Stimulated activated naive CD8-positive, alpha-beta T cell treated with anti-CD3 and anti-CD28 coated beads, Interleukin-15, Interleukin-2, amounts not matched to agents 100 ng/mL and 50 ng/mL, for 24 hours (primary cell): ENCODE measurements at regions not wholly inside any gene's neighbourhood (a gene's known extent, or its start where the extent isn't known, plus 50 kb on each side); places are given as distances from the start of the nearest gene placed in this dataset.

ENCODE experiments used
- H3K27ac Mint-ChIP-seq: one replicate; pipeline ENCODE4 v1.8.0; 2021; ENCODE audit warnings: mild to moderate bottlenecking, mixed read lengths
- H3K27me3 Mint-ChIP-seq: one replicate; pipeline ENCODE4 v1.8.0; 2021; ENCODE audit warnings: mixed read lengths
- H3K36me3 Mint-ChIP-seq: one replicate; pipeline ENCODE4 v1.8.0; 2021; ENCODE audit warnings: low read depth, mixed read lengths
- H3K4me1 Mint-ChIP-seq: one replicate; pipeline ENCODE4 v1.8.0; 2021; ENCODE audit warnings: low read depth, mixed read lengths
- H3K4me3 Mint-ChIP-seq: one replicate; pipeline ENCODE4 v1.8.0; 2021; ENCODE audit warnings: mild to moderate bottlenecking, mixed read lengths
- H3K9me3 Mint-ChIP-seq: one replicate; pipeline ENCODE4 v1.8.0; 2021; ENCODE audit warnings: mixed read lengths

GRCh38 chr4:29277381-29277780 is 1442.8 kb upstream of the PCDH7 start:
- Mint-ChIP-seq H3K36me3 (no peaks in the 10 kb centered on the region), H3K27ac (no peak overlapping the region), H3K4me1 (no peaks in the 10 kb centered on the region), H3K4me3 (no peak overlapping the region), H3K9me3 (peaks cover 8% of the 10 kb centered on the region), H3K27me3 (no peaks in the 10 kb centered on the region)

DNA sequence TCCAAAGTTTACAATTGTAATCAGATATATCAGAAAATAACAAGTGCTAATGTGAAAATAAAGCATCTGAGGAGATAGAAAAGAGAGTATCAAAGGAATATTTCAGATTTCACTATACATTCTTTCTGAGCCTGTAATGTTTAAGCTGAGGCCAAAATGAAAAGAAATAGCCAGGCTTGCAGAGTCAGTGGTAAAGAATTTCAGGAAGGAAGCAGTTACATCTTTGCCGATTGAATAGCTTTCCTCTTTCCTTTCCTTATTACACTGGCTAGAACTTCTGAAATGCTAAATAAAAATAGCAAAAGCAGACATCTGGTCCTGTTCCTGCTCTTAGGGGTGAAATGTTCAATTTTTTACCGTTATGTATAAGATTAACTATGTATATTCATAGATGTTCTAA is 1441.6 kb upstream of the PCDH7 start:
- Mint-ChIP-seq H3K4me3 (no peak overlapping the region), H3K36me3 (no peaks in the 10 kb centered on the region), H3K27ac (no peak overlapping the region), H3K4me1 (no peaks in the 10 kb centered on the region), H3K9me3 (peaks cover 15% of the 10 kb centered on the region), H3K27me3 (no peaks in the 10 kb centered on the region)

DNA sequence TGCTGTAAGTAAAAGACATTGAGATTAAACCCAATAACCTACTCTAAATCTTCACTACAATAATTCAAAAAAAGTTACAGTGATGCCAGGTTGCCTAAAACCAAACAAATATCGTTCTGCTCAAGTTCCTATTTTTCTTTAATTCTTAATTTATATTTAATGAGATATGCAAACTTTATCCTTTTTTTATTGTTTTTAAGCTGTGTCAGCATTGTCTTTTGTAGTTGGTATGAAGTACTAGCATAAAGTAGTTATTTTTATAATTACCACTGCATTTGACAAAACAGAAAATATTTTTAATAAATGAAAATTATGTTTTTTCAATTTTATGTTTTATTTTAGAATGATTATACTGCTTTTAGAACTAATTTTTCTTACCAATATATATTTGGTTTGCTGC is 1431.1 kb upstream of the PCDH7 start:
- Mint-ChIP-seq H3K9me3 (peaks cover 18% of the 10 kb centered on the region), H3K4me3 (no peak overlapping the region), H3K27me3 (no peaks in the 10 kb centered on the region), H3K27ac (no peak overlapping the region), H3K36me3 (no peaks in the 10 kb centered on the region), H3K4me1 (no peaks in the 10 kb centered on the region)

DNA sequence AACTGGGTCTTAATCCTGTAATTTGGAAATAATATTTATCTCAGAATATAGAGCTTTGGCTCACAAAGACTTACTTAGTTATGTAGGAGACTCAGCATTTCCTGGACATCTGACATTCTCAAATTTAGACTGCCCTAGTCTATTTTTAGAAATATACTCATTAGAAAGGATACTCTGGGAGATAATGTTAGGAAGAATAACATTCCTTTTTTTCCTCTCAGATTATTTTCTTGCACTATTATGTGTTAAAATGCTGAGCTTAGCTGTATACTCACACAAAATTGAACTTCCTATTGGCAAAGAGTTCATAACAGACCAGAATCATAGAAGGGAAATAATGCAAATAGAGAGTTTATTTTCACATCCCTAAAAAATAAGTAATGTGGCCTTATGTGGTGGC is 1424.9 kb upstream of the PCDH7 start:
- Mint-ChIP-seq H3K4me1 (no peaks in the 10 kb centered on the region), H3K4me3 (no peak overlapping the region), H3K36me3 (no peaks in the 10 kb centered on the region), H3K27me3 (no peaks in the 10 kb centered on the region), H3K27ac (no peak overlapping the region), H3K9me3 (peaks cover 7% of the 10 kb centered on the region)

- no peaks in the 10 kb centered on the region for H3K36me3 Mint-ChIP-seq
- H3K9me3 Mint-ChIP-seq: peaks cover 21% of the 10 kb centered on the region
- no peak overlapping the region for H3K4me3 Mint-ChIP-seq
- H3K27ac Mint-ChIP-seq: no peak overlapping the region
- no peaks in the 10 kb centered on the region for H3K4me1 Mint-ChIP-seq
- H3K27me3 Mint-ChIP-seq: no peaks in the 10 kb centered on the region
Observed at GRCh38 chr4:29304595-29304994, 1415.6 kb upstream of the PCDH7 start.

- Mint-ChIP-seq H3K36me3 (no peaks in the 10 kb centered on the region), H3K9me3 (peaks cover 19% of the 10 kb centered on the region), H3K4me3 (no peak overlapping the region), H3K27ac (no peak overlapping the region), H3K4me1 (no peaks in the 10 kb centered on the region), H3K27me3 (no peaks in the 10 kb centered on the region)
Observed at GRCh38 chr4:29307256-29307655, 1412.9 kb upstream of the PCDH7 start.

DNA sequence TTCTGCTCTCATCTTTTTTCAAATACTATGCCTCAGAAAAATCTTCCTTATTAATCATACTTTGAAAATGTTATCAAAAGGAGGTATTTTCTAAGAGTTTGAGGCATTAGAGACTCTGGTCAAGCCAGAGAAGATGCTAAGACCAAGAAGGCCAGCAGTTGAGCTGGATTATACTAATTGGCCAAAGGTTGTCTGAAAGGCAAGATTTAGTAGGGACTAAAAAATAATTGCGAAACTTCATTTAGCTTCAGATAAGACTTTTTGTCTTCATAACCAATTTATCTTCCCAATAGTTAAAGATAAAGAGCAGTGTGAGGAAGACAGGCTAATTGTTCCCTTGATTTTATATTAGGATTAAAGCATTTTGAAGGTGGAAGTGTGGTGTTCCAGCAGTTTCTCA is 1412.4 kb upstream of the PCDH7 start:
- Mint-ChIP-seq H3K27me3 (no peaks in the 10 kb centered on the region), H3K4me1 (no peaks in the 10 kb centered on the region), H3K36me3 (no peaks in the 10 kb centered on the region), H3K9me3 (peaks cover 17% of the 10 kb centered on the region), H3K4me3 (no peak overlapping the region), H3K27ac (no peak overlapping the region)

DNA sequence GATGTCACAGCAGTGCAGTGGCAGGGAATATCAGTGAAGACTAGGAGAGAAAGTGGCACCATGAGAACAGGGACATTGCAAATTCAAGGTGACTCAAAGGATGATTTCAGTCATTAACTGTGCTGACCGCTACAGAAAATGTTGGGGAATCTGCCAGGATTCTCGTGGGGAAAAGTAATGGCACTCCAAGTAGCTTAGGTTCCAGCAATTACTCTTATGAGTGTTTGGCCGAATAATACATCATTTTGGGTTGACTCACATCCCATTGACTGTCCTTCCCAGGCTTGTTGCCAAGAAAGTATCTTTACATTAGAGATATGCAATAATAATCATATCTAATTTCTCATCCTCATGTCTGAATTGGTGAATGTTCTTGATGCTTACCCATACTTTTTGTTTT is 1411.1 kb upstream of the PCDH7 start:
- H3K36me3 Mint-ChIP-seq: no peaks in the 10 kb centered on the region
- no peaks in the 10 kb centered on the region for H3K27me3 Mint-ChIP-seq
- peaks cover 17% of the 10 kb centered on the region for H3K9me3 Mint-ChIP-seq
- no peak overlapping the region for H3K27ac Mint-ChIP-seq
- H3K4me3 Mint-ChIP-seq: no peak overlapping the region
- H3K4me1 Mint-ChIP-seq: no peaks in the 10 kb centered on the region

DNA sequence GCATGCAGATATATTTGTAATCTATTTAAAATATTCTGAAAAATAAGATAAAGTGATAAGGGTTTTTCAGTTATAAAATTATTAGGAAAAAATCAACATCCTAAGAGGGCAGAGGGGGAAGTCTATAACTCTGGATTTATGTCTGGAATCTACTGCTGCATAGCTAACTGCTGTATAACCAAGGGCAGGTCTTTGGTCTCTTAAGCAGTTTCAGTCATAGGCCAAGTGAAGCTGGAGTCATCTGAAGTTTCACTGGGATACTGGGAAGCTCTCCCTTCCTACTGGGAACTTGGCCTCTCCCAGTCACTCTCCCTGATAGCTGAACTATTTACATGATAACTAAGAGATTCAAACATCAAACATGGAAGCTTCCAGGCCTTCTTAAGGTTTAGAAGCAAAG is 1409.9 kb upstream of the PCDH7 start:
- no peak overlapping the region for H3K27ac Mint-ChIP-seq
- no peaks in the 10 kb centered on the region for H3K36me3 Mint-ChIP-seq
- no peaks in the 10 kb centered on the region for H3K4me1 Mint-ChIP-seq
- peaks cover 17% of the 10 kb centered on the region for H3K9me3 Mint-ChIP-seq
- H3K27me3 Mint-ChIP-seq: no peaks in the 10 kb centered on the region
- no peak overlapping the region for H3K4me3 Mint-ChIP-seq

DNA sequence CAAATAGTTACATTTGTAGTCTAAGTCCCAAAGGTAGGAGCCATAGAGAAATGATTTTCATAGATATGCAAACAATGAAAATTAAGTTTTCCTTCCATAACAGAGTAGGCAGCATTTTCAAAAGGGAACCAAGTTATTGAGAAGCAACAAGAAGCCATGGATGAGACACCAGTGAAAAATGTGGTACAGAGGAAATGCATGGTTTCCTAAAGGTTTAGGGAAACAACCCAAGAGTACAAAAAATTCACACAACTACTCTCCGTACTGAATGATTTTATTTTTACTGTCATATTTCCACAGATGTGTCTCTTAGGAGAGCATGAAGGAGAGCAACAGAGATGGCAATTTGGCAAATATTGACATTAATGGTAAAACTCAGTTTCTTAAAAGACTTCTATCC is 1408.9 kb upstream of the PCDH7 start:
- H3K9me3 Mint-ChIP-seq: peaks cover 17% of the 10 kb centered on the region
- H3K27ac Mint-ChIP-seq: no peak overlapping the region
- H3K36me3 Mint-ChIP-seq: no peaks in the 10 kb centered on the region
- no peaks in the 10 kb centered on the region for H3K4me1 Mint-ChIP-seq
- H3K4me3 Mint-ChIP-seq: no peak overlapping the region
- no peaks in the 10 kb centered on the region for H3K27me3 Mint-ChIP-seq

DNA sequence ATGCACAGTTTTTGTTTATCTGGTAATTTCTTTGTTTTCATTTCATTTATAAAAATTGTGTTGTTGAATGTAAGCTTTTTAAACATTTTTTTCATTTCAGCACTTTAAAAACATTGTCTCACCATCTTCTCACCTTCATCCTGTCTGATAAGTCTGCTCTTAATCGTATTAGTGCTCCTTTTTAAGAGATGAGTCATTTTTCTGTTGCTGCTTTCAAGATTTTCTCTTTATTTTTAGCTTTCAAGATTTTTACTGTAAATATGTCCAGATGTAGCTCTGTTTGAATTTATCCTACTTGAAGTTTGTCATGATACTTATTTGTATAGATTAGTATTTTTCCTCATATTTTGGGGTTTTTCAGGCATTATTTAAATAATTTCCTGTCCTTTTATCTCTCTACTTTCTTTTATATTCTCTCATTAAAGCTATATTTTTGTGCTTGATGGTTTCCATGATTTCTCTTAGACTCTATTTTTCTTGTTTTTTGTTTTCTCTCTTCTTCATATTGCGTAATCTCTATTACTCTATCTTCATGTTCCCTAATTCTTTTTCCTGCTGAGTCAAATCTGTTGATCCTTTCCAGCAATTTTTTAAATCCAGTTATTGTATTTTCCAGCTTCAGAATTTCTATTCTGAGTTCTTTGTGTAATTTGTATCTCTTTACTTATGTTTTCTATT is 1400.4 kb upstream of the PCDH7 start:
- Mint-ChIP-seq H3K4me1 (no peaks in the 10 kb centered on the region), H3K9me3 (peaks cover 10% of the 10 kb centered on the region), H3K36me3 (no peaks in the 10 kb centered on the region), H3K27me3 (no peaks in the 10 kb centered on the region), H3K27ac (no peak overlapping the region), H3K4me3 (no peak overlapping the region)

GRCh38 chr4:29320947-29321620 is 1399.1 kb upstream of the PCDH7 start:
- H3K27me3 Mint-ChIP-seq: no peaks in the 10 kb centered on the region

GRCh38 chr4:29326004-29326403 is 1394.2 kb upstream of the PCDH7 start:
- Mint-ChIP-seq H3K4me1 (no peaks in the 10 kb centered on the region), H3K9me3 (peaks cover 15% of the 10 kb centered on the region), H3K27ac (no peak overlapping the region), H3K4me3 (no peak overlapping the region), H3K27me3 (no peaks in the 10 kb centered on the region), H3K36me3 (no peaks in the 10 kb centered on the region)

More at GRCh38 chr4:29320947-29321620, 1399.1 kb upstream of the PCDH7 start:
- Mint-ChIP-seq H3K4me3 (no peak overlapping the region), H3K36me3 (no peaks in the 10 kb centered on the region), H3K4me1 (no peaks in the 10 kb centered on the region), H3K9me3 (peaks cover 12% of the 10 kb centered on the region), H3K27ac (no peak overlapping the region)

DNA sequence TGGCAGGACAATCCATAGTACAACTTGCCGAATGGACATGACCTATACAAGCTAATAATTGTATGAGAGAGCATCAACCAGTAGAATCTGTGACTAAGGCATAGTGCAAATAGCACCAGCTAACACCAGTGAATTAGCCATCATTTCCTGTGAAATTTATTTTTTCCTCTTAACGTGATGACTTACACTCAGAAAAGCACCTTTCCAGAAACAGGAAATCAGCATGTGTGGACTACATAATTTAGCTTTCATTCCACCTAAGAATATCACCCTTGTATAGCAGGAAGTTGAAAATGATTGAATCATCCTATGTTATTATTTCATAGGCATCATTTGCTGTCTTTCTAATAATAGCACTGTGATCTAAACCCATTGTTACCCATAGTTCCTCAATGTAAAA is 1393.4 kb upstream of the PCDH7 start:
- Mint-ChIP-seq H3K36me3 (no peaks in the 10 kb centered on the region), H3K4me3 (no peak overlapping the region), H3K27me3 (no peaks in the 10 kb centered on the region), H3K27ac (no peak overlapping the region), H3K9me3 (peaks cover 20% of the 10 kb centered on the region), H3K4me1 (no peaks in the 10 kb centered on the region)

GRCh38 chr4:29336861-29337260 is 1383.3 kb upstream of the PCDH7 start:
- H3K4me3 Mint-ChIP-seq: no peak overlapping the region
- no peaks in the 10 kb centered on the region for H3K27me3 Mint-ChIP-seq
- no peaks in the 10 kb centered on the region for H3K4me1 Mint-ChIP-seq
- no peak overlapping the region for H3K27ac Mint-ChIP-seq
- no peaks in the 10 kb centered on the region for H3K36me3 Mint-ChIP-seq
- H3K9me3 Mint-ChIP-seq: peaks cover 21% of the 10 kb centered on the region

DNA sequence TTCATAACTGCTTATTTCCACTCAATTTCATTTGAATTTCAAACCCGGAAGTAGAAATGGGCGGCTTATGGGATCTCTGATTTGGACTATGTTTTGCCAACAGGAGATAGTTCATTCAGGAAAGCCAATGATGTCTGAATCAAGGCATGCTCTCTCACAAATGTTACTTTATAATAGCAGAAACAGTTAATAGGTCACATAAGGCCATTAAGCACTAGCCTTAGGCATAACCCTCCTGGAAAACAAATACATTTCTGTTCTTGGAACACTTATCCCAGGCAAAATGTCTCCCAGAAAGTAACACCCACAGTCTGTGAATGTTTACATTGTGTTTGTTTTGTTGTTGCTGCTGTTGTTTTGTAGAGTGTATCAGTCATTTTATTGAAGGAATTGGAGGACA is 1347.2 kb upstream of the PCDH7 start:
- peaks cover 19% of the 10 kb centered on the region for H3K9me3 Mint-ChIP-seq
- no peak overlapping the region for H3K4me3 Mint-ChIP-seq
- no peaks in the 10 kb centered on the region for H3K36me3 Mint-ChIP-seq
- no peaks in the 10 kb centered on the region for H3K4me1 Mint-ChIP-seq
- no peaks in the 10 kb centered on the region for H3K27me3 Mint-ChIP-seq
- no peak overlapping the region for H3K27ac Mint-ChIP-seq
